Heart right ventricle (tissue), 16 donors: ENCODE measurements at regions not wholly inside any gene's neighbourhood (a gene's known extent, or its start where the extent isn't known, plus 50 kb on each side); places are given as distances from the start of the nearest gene placed in this dataset.

ENCODE experiments used
- ATAC-seq, 8 donors: fragments of 200-7000 bp; cut with Tn5 transposase; one replicate each; pipeline ENCODE4 v1.9.1; 2020; ENCODE audit warnings: mild to moderate bottlenecking in 8 of 8, moderate library complexity in 8 of 8, moderate number of reproducible peaks in 1 of 8
- DNase-seq, 2 donors: peaks; one replicate each; pipeline ENCODE4 v3.0.0-alpha.2; 2020
- H3K27ac ChIP-seq, 10 donors: fragments of 200-600 bp; sonication (generic) in 2 of 10; one replicate each; pipeline versions ENCODE4 v1.5.0 to v1.8.0; 2020 to 2022; ENCODE audit warnings: mild to moderate bottlenecking in 3 of 10
- H3K27me3 ChIP-seq, 7 donors: fragments of 200-600 bp; one replicate each; pipeline ENCODE4 v1.8.0; 2021 to 2022; ENCODE audit warnings: mild to moderate bottlenecking in 2 of 7
- H3K36me3 ChIP-seq, 9 donors: fragments of 200-600 bp; sonication (generic) in 1 of 9; one replicate each; pipeline versions ENCODE4 v1.5.0 to v1.8.0; 2020 to 2022; ENCODE audit warnings: mild to moderate bottlenecking in 2 of 9
- H3K4me1 ChIP-seq, 9 donors: fragments of 200-600 bp; sonication (generic) in 1 of 9; one replicate each; pipeline versions ENCODE4 v1.5.0 to v1.8.0; 2020 to 2022; ENCODE audit warnings: mild to moderate bottlenecking in 4 of 9
- H3K4me3 ChIP-seq, 10 donors: fragments of 200-600 bp; sonication (generic) in 2 of 10; one replicate each; pipeline versions ENCODE4 v1.5.0 to v1.8.0; 2020 to 2022; ENCODE audit warnings: mild to moderate bottlenecking in 7 of 10, moderate library complexity in 2 of 10
- H3K9me3 ChIP-seq, 11 donors: fragments of 200-600 bp in 10 of 11; sonication (generic) in 2 of 11; one replicate each; pipeline versions ENCODE4 v1.5.0 to v1.8.0; 2013 to 2022; ENCODE audit warnings: mild to moderate bottlenecking in 2 of 11, control low read depth in 1 of 11, moderate library complexity in 1 of 11
- WGBS, 2 donors: extraction: QIAGEN DNeasy Blood & Tissue Kit; methylation state at CpG; one replicate each; pipeline ENCODE4 v1.1.7; 2013; ENCODE audit warnings: inconsistent platforms in 1 of 2; 5-methylcytosine and 5-hydroxymethylcytosine counted together
- intact Hi-C, 10 donors: fragments of 100-400 bp; cut with DNase I; formaldehyde crosslinking; loops; one replicate each; pipeline versions ENCODE4 v1.11.1 to v1.14.2; 2022
- TF ChIP-seq, protein P1 (sequence below), 9 donors: fragments of 200-600 bp; sonication (generic) in 2 of 9; IDR thresholded peaks; one replicate each; pipeline versions ENCODE4 v1.5.0 to v1.8.0; 2021 to 2022; ENCODE audit warnings: antibody characterized with exemption in 9 of 9, mild to moderate bottlenecking in 5 of 9, moderate library complexity in 1 of 9
- donor health status: Arrhythmogenic right ventricular cardiomyopathy.
- donor health status: ischemic (EF 13 %, LVEDD 7.1; RV severe dilation, severe dysfunction).
- donor health status: healthy with polysubstance abuse.
- donor health status: DM: no; HTN: yes; CAD: no.
- donor health status: DM: no; HTN: no; CAD: no.
- donor health status: ischemic (EF 25% LVEDD 6.9; RV normal size, moderate dysfunction).
- donor health status: ischemic (EF 25% LVEDD 5.7; RV mildly dilated, moderate dysfunction).
- donor health status: healthy.
- donor health status: DM: yes; HTN: yes; CAD: no.
- donor health status: Ischemic cardiomyopathy.
- donor health status: ischemic (EF 35%, LVEDD 5.7; RV mildly dilated, moderate dysfunction).
- donor health status: nonischemic (EF 11% LVEDD 7.7; RV severe dilation, severe dysfunction).
- donor health status: DM: yes; HTN: yes; CAD: no.
- donor health status: PGD.
- donor health status: ischemic (EF 29% LVEDD 5.4; RV normal size, mild dysfunction).
- donor health status: nonischemic (EF 23%, LVEDD 6.1; RV moderate dilation, normal function).

- no peaks in the 10 kb centered on the region for H3K4me1 ChIP-seq
Observed at GRCh38 chr12:115517913-115518312, 759.6 kb downstream of the MED13L start.

DNA sequence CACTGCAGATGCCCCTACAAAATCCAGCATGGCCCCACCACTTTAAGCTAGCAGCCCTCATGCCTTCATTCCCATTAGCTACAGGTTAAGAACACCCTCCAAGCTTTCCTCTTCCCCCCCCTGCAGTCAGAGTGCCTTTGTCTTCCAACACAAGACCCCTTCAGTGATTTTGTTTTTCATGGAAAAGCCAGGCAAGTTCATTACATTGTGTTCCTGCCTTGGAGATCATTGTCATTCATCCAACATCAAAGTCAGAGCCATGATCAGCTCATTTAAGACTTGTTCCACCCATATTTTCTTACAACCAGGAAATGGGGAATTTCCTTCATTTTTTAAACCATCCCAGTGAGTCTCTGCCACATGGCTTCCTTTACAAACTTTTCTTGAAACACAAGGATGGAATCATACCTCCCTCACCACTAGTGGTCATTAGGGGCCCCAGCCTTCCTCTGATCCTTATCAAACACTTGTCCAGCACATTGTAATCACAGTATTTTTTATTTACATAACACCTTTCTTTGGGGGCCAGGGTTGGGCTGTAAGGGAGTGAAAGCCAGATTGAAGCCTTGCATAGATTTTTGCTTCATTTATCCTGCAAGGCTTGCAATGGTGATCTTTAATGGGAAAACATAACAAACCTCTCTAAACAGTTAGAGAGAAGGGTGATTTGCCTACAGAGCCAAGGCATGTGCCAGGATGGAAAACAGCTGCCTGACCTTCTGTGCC is 765.3 kb downstream of the MED13L start:
- Histone ChIP-seq H3K27ac (no peak overlapping the region), H3K4me1 (peaks cover 0 to 17% (median 6%) of the 10 kb centered on the region in 9 donors), H3K36me3 (no peaks in the 10 kb centered on the region), H3K4me3 (no peak overlapping the region), H3K9me3 (peaks cover 0 to 24% (median 3%) of the 10 kb centered on the region in 11 donors), H3K27me3 (peaks cover 0 to 7% (median 0%) of the 10 kb centered on the region in 7 donors)
- DNase-seq (no peak), ATAC-seq (no peak)
- intact Hi-C loops: no loop called here
- TF ChIP-seq, protein P1, sequence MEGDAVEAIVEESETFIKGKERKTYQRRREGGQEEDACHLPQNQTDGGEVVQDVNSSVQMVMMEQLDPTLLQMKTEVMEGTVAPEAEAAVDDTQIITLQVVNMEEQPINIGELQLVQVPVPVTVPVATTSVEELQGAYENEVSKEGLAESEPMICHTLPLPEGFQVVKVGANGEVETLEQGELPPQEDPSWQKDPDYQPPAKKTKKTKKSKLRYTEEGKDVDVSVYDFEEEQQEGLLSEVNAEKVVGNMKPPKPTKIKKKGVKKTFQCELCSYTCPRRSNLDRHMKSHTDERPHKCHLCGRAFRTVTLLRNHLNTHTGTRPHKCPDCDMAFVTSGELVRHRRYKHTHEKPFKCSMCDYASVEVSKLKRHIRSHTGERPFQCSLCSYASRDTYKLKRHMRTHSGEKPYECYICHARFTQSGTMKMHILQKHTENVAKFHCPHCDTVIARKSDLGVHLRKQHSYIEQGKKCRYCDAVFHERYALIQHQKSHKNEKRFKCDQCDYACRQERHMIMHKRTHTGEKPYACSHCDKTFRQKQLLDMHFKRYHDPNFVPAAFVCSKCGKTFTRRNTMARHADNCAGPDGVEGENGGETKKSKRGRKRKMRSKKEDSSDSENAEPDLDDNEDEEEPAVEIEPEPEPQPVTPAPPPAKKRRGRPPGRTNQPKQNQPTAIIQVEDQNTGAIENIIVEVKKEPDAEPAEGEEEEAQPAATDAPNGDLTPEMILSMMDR (IDR thresholded peaks at IDR 0.05): no peak

More at GRCh38 chr12:115517913-115518312, 759.6 kb downstream of the MED13L start:
- DNase-seq (no peak), ATAC-seq (no peak)
- H3K9me3 ChIP-seq: peaks cover 0 to 33% (median 11%) of the 10 kb centered on the region in 11 donors
- H3K36me3 ChIP-seq: no peaks in the 10 kb centered on the region
- TF ChIP-seq, protein P1 (IDR thresholded peaks at IDR 0.05): no peak
- H3K27ac ChIP-seq: no peak overlapping the region
- peaks cover 0 to 7% (median 0%) of the 10 kb centered on the region in 7 donors for H3K27me3 ChIP-seq
- H3K4me3 ChIP-seq: no peak overlapping the region
- 72 to 88% methylated on average over 4 of the region's 4 CpGs for WGBS, 2 donors
- intact Hi-C loops: no loop called here

- WGBS, 2 donors: 68 to 94% methylated on average over 2 of the region's 2 CpGs
- DNase-seq (no peak), ATAC-seq (no peak)
- Histone ChIP-seq H3K9me3 (peaks cover 0 to 15% (median 3%) of the 10 kb centered on the region in 11 donors), H3K4me1 (peaks cover 0 to 26% (median 8%) of the 10 kb centered on the region in 9 donors), H3K27me3 (peaks cover 0 to 7% (median 0%) of the 10 kb centered on the region in 7 donors), H3K4me3 (no peak overlapping the region), H3K27ac (no peak overlapping the region), H3K36me3 (no peaks in the 10 kb centered on the region)
- TF ChIP-seq, protein P1 (IDR thresholded peaks at IDR 0.05): no peak
- intact Hi-C loops: no loop called here
Observed at GRCh38 chr12:115511305-115511704, 766.2 kb downstream of the MED13L start.

DNA sequence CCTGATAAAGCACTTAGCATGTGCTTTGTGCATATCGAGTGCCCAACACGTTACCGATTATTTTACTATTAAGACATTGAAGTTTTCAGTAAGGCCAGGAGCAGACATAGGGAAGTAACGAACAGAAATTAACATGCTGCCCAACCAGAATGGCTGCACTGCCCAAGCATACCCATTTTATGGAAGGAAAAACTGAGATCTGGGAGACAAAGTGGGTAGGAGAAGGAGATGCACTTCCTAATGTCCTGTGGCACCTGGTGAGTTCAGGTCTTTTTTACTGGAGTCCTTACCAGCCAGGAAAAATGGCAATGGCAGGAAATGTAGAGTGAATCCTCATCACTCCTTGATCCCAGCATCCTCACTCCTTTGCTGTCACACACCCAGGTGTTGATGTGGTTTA is 768.5 kb downstream of the MED13L start:
- Histone ChIP-seq H3K4me3 (no peak overlapping the region), H3K27ac (peak overlapping the region in 1 of 10 donors; percentile 42), H3K36me3 (no peaks in the 10 kb centered on the region), H3K27me3 (peaks cover 0 to 4% (median 0%) of the 10 kb centered on the region in 7 donors), H3K9me3 (peaks cover 0 to 15% (median 3%) of the 10 kb centered on the region in 11 donors), H3K4me1 (peaks cover 0 to 49% (median 14%) of the 10 kb centered on the region in 9 donors)
- 96 to 99% methylated on average over 4 of the region's 4 CpGs for WGBS, 2 donors
- TF ChIP-seq, protein P1 (IDR thresholded peaks at IDR 0.05): no peak
- no peak for DNase-seq
- no peak for ATAC-seq
- intact Hi-C loops: loop anchor here in 5 of 10 donors (2.0 to 10.0 kb wide), 7 partner anchors 72 to 844 kb away; partner anchors contain the start of gene TBX3 (in 1 of the 5)
